Testis (tissue), 2 donors: ENCODE measurements at regions not wholly inside any gene's neighbourhood (a gene's known extent, or its start where the extent isn't known, plus 50 kb on each side); places are given as distances from the start of the nearest gene placed in this dataset.
A peak's percentile ranks its signal among the peaks of the same experiment; 100 is the strongest.

Experiments used
- DNase-seq: peaks from one replicate; pipeline ENCODE4 v3.0.0-alpha.2; 2019
- H3K27ac ChIP-seq, 2 donors: fragments of 200-600 bp; sonication (generic); one replicate each; pipeline ENCODE4 v1.5.1; 2019
- H3K27me3 ChIP-seq: fragments of 200-600 bp; sonication (generic); one replicate; pipeline ENCODE4 v1.5.1; 2019
- H3K36me3 ChIP-seq: fragments of 200-600 bp; sonication (generic); one replicate; pipeline ENCODE4 v1.5.1; 2017; ENCODE audit warnings: low read depth; ENCODE audit errors: missing control alignments
- H3K4me1 ChIP-seq: fragments of 200-600 bp; sonication (generic); one replicate; pipeline ENCODE4 v1.5.1; 2019
- H3K4me3 ChIP-seq, 2 donors: fragments of 200-600 bp; sonication (generic); one replicate each; pipeline ENCODE4 v1.5.1; 2017 to 2019
- H3K9me3 ChIP-seq: fragments of 200-600 bp; sonication (generic); one replicate; pipeline ENCODE4 v1.5.1; 2017
- CTCF ChIP-seq, 3 experiments: fragments of 450-650 bp in 2 of 3; fragments of 200-600 bp in 1 of 3; sonication (generic) in 1 of 3; IDR thresholded peaks; one replicate each; pipeline ENCODE4 v1.5.1; 2016 to 2019; ENCODE audit warnings: antibody characterized with exemption in 3 of 3, mild to moderate bottlenecking in 2 of 3, moderate library complexity in 1 of 3
- POLR2A ChIP-seq: fragments of 450-650 bp; IDR thresholded peaks from one replicate; pipeline ENCODE4 v1.6.1; 2017; ENCODE audit warnings: antibody characterized with exemption, mild to moderate bottlenecking, moderate library complexity
- WGBS, 2 donors: methylation state at CpG; one replicate each; pipeline ENCODE4 v1.1.5; 2018; 5-methylcytosine and 5-hydroxymethylcytosine counted together
- intact Hi-C: fragments of 100-400 bp; cut with DNase I; formaldehyde crosslinking; loops from one replicate; pipeline ENCODE4 v1.15.1; 2023; ENCODE audit warnings: low total_unique reads

- intact Hi-C loops: no loop called here
- WGBS, 2 donors: 54 to 74% methylated on average over 3 of the region's 3 CpGs
- no peaks in the 10 kb centered on the region for H3K36me3 ChIP-seq
Observed at GRCh38 chr20:24108581-24108980, 120.0 kb upstream of the GGTLC1 start.

DNA sequence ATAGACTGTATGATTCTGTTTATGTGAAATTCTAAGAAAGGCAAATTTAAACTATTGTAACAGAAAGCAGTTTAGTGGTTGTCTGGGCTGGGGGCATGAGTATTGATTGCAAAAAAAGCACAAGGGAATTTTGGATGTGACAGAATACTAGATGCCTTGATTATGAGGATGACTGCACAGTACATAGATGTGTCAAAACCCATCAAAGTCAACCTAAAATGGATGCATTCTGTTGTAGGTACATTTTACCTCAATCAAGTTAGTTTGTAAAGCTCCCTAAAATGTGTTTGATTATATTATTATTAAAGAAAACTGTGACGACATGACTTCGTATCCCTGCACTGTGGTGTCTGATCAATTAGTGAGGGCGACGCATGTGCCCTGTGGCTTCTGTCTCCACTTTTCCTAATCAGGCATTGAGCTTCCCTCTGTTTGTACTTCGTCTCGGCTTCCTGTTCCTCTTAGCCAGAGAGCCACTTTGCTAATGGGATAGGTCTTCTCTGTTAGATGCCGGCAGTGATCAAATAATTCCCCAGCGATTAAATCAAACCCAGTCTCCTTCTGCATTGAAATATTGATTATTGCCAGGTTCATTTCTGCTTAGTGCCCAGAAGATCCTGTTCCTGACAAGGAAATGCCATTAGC, 118.3 kb upstream of the GGTLC1 start:
- H3K27me3 ChIP-seq: no peaks in the 10 kb centered on the region
- intact Hi-C loops: no loop called here
- WGBS, 2 donors: 80 to 93% methylated on average over 8 of the region's 8 CpGs
- DNase-seq: no peak
- no peak overlapping the region for H3K4me3 ChIP-seq
- no peak overlapping the region for H3K27ac ChIP-seq
- H3K9me3 ChIP-seq: no peaks in the 10 kb centered on the region
- H3K36me3 ChIP-seq: no peaks in the 10 kb centered on the region
- no peaks in the 10 kb centered on the region for H3K4me1 ChIP-seq
- TF ChIP-seq POLR2A: no peak

More at GRCh38 chr20:24108581-24108980, 120.0 kb upstream of the GGTLC1 start:
- no peak for TF ChIP-seq POLR2A
- no peak for TF ChIP-seq CTCF (IDR thresholded peaks at IDR 0.05)
- Histone ChIP-seq H3K27me3 (no peaks in the 10 kb centered on the region), H3K27ac (no peak overlapping the region), H3K4me1 (no peaks in the 10 kb centered on the region), H3K9me3 (no peaks in the 10 kb centered on the region), H3K4me3 (peak overlapping the region in 1 of 2 donors; percentile 15)
- DNase-seq: no peak

GRCh38 chr20:24106150-24106800, 117.7 kb upstream of the GGTLC1 start:
- DNase-seq: no peak
- Histone ChIP-seq H3K4me1 (no peaks in the 10 kb centered on the region), H3K9me3 (no peaks in the 10 kb centered on the region), H3K4me3 (no peak overlapping the region), H3K27ac (no peak overlapping the region), H3K36me3 (no peaks in the 10 kb centered on the region), H3K27me3 (no peaks in the 10 kb centered on the region)
- intact Hi-C loops: no loop called here
- WGBS, 2 donors: 82% methylated on average over 4 of the region's 4 CpGs
- TF ChIP-seq CTCF (IDR thresholded peaks at IDR 0.05): no peak
- TF ChIP-seq POLR2A: no peak

DNA sequence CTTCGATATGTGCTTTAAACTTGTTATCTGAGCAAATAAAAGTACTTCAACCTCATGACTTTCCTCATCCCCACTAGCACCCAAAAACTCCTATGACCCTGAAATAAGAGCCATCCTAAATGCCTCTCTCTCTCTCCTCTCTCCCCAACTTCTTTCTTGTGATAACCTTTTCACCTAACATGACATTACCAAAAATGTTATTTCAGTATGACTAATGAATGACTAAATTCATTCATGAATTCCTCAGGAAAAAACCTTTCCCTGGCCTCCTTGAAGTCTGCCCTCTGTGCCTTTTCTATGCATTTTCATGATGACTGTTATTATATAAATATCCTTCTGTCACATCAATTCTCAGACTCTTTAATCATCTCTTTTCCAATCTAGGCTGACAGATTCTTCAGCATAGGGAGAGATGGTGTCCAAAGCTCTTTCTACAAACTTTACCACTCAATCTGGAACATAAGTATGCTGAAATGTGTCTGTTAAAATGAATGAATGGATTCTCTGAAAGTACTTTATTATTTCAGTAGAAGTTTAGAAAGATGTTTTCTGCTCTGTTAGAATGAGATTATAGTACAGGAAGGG, 114.3 kb upstream of the GGTLC1 start:
- DNase-seq: no peak
- intact Hi-C loops: no loop called here
- no peak for TF ChIP-seq POLR2A
- TF ChIP-seq CTCF (IDR thresholded peaks at IDR 0.05): no peak
- Histone ChIP-seq H3K27ac (no peak overlapping the region), H3K9me3 (no peaks in the 10 kb centered on the region), H3K36me3 (no peaks in the 10 kb centered on the region), H3K4me3 (no peak overlapping the region), H3K4me1 (no peaks in the 10 kb centered on the region), H3K27me3 (no peaks in the 10 kb centered on the region)
- WGBS, 2 donors: 86 to 93% methylated on average over 1 of the region's 1 CpG

DNA sequence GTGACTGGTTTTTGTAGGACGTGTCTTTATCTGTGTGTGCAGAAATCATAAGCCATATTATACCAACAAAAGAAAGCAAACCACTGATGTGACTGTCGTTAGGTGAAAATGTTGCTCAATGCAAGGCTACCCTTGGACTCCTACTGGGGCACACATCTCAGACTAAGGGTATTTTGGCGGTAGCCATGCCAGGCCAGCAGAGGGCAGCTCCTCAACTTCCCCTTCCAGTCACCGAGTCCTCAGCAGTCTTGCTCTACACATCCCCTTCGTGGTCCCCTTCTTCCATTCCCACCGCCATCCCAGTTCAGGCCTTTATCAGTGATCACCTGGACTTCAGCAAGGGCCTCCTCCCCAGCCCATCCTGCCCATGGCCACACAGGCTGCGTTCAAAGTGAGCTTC, 113.7 kb upstream of the GGTLC1 start:
- DNase-seq: peak; percentile 28
- no peaks in the 10 kb centered on the region for H3K4me1 ChIP-seq
- no peak for TF ChIP-seq CTCF (IDR thresholded peaks at IDR 0.05)
- no peak for TF ChIP-seq POLR2A
- intact Hi-C loops: no loop called here
- H3K27me3 ChIP-seq: no peaks in the 10 kb centered on the region
- H3K36me3 ChIP-seq: no peaks in the 10 kb centered on the region
- no peaks in the 10 kb centered on the region for H3K9me3 ChIP-seq
- H3K27ac ChIP-seq: no peak overlapping the region
- no peak overlapping the region for H3K4me3 ChIP-seq
- WGBS, 2 donors: 59 to 66% methylated on average over 7 of the region's 7 CpGs
